Fibroblast of lung (primary cell): ENCODE measurements at regions not wholly inside any gene's neighbourhood (a gene's known extent, or its start where the extent isn't known, plus 50 kb on each side); places are given as distances from the start of the nearest gene placed in this dataset.

Experiments
- CTCF ChIP-seq, 2 donors: IDR thresholded peaks in 1 of 2; conservative IDR thresholded peaks in 1 of 2; 1 replicate in 1 of 2; 2 replicates in 1 of 2; pipeline ENCODE4 v1.5.1; 2011 to 2012; ENCODE audit warnings: low read length in 2 of 2, control low read depth in 1 of 2, inconsistent platforms in 1 of 2, low read depth in 1 of 2, mild to moderate bottlenecking in 1 of 2
- EZH2 ChIP-seq: IDR thresholded peaks from 2 replicates; pipeline ENCODE4 v1.5.1; 2012; ENCODE audit warnings: low read length, control low read depth, mild to moderate bottlenecking; ENCODE audit errors: missing control alignments

- TF ChIP-seq CTCF (conservative IDR thresholded peaks at IDR 0.05 in 1 of 2, IDR thresholded peaks at IDR 0.05 in 1 of 2; ENCODE audit: low read depth in 1 of 2, low read length in 2 of 2) (no peak), EZH2 (no peak)
These were observed 128.1 kb downstream of the CEBPB start for GRCh38 chr20:50318710-50319109.
